Dermis microvascular lymphatic vessel endothelial cell (primary cell): ENCODE measurements at regions not wholly inside any gene's neighbourhood (a gene's known extent, or its start where the extent isn't known, plus 50 kb on each side); places are given as distances from the start of the nearest gene placed in this dataset.

ENCODE experiments used
- DNase-seq, 2 donors: peaks; one replicate each; pipeline versions ENCODE4 v3.0.0 to v3.0.0-alpha.2; 2010; ENCODE audit warnings: low read depth in 2 of 2

GRCh38 chr3:34365231-34365630, 566.8 kb downstream of the PDCD6IP start:
- no peak for DNase-seq

- DNase-seq: no peak
These were observed 567.3 kb downstream of the PDCD6IP start for GRCh38 chr3:34365771-34366170.

DNA sequence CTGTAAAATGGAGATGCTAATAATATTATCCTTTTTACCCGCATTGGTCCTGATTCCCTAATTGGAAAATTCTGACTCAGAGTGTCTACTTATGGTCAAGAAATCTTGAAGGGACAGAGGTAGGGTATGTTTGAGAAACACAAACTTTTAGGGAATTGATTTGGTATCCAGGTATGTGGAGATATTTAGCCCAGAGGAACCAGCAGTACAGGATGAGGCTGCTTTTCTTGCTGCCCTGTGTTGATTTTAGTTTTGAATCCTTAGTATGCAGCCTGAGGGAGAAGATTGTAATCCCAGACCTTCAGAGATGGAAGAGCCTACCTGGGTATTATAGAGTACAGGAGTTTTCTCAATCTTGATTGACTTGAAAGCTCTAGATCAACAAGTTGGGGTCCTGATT, 569.1 kb downstream of the PDCD6IP start:
- no peak for DNase-seq

GRCh38 chr3:34374521-34374920, 576.1 kb downstream of the PDCD6IP start:
- DNase-seq: no peak

GRCh38 chr3:34376691-34377090, 578.3 kb downstream of the PDCD6IP start:
- DNase-seq: no peak

GRCh38 chr3:34377961-34378360, 579.5 kb downstream of the PDCD6IP start:
- no peak for DNase-seq

- DNase-seq: no peak
These were observed 582.8 kb downstream of the PDCD6IP start for GRCh38 chr3:34381243-34381642.

DNA sequence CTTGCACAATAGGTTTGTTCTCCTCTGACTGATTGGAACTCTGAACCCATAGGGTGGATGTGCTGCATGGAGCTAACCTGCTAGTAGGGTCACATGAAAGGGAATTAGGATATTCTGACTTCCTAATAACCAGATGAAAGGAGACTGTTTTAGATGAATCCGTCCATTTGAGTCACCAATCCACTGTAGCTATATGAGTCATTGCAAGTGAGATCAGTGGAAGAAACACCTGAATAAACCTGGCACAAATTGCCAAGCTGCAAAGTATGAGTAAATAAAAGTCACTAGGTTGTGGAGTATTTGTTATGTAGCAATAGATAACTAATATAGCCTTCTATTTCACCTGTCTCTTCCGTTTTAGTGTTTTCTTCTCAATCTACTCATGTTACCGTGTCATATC, 584.4 kb downstream of the PDCD6IP start:
- no peak for DNase-seq

DNA sequence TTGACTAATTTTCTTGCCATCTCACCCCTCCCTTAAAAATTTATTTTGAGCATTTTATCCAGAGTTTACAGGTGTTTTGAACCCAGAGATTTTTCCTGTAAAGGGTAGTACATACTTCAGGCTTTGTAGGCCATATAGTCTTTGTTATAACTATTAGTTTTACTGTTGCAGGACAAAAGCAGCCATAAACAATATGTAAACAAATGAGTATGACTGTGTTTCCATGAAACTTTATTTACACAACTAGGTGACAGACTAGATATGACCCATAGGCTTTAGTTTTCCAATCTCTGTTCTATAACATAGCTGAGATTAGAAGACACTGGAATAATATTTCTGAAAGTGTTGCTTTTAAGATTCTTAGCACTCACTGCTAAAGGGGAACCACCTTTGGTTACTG, 587.9 kb downstream of the PDCD6IP start:
- DNase-seq: no peak

GRCh38 chr3:34387826-34388564, 589.6 kb downstream of the PDCD6IP start:
- DNase-seq: no peak

- DNase-seq: no peak
These were observed 590.4 kb downstream of the PDCD6IP start for GRCh38 chr3:34388830-34389229.

DNA sequence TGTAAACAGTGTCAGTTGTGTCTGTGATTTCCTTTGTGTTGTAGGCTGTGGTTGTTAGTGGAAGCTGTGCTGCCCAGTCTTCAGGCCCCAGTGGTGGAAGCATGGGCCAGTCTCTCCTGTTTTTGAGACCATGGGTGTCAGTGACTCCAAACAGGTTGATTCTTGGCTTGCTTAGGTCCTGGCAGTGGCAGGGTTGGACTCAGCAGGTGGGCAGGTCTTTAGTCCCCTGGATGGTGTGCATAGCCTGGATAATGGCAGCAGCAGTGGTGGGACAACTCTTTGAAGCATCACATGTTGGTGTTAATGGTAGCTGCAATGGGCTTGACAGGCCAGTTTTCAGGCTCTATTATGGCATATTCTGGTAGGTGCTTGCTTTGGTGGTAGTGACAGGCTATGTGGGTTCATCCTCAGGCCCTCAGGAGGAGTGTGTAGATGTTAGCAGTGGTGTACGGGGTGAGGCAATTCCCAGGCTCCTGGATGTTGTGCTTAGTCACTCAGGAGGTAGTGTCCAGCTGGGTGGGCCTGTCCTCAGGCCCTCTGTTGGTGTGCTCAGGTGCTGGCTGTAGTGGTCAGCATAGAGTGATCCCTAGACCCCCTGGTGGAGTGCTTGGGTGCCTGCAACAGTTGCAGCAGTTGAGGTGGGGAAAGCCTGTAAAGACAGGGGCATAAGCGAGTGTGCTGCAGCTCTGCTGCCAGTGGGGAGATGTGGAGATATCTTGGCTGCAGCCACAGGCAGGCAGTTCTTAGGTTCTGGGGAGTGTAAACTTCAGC, 596.7 kb downstream of the PDCD6IP start:
- DNase-seq: no peak

DNA sequence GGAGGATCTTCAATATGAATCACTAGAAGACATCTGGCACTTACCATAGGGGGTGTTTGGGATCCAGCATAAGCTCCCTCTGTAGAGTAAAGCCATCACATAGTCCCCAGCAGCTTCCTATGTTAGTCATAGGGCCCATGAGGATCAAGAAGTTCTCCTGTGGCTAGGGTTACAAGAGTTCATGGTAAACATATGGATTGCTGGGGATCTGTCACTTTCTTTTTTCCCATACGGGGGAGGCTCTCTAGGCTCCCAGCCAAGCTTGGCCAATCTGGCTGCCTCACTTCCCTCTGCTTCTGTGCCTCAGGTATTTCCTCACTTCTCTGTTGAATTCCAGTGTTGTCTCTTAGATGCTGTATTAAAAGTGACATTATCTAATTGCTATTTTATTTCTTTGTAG, 597.9 kb downstream of the PDCD6IP start:
- DNase-seq: no peak

DNA sequence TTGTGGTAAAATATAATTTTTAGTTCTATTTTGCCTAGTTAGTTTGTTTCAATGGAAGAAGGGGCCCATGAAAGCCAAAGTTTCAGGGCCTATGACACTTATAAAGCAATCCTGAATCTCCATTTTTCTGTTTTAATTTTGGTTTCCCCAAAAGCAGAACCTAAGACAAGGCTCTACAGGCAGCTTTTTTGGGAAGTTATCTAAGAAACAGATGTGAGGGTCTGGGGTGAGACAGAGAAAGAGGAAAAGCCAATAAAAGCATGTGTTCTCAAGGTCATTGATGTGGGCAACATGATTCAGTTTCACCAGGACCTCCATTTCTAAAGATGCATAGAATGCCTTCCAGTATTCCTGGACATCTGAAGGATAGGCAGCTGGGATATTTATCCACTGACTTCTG, 598.5 kb downstream of the PDCD6IP start:
- DNase-seq: no peak

GRCh38 chr3:34399401-34399800, 601.0 kb downstream of the PDCD6IP start:
- no peak for DNase-seq

DNA sequence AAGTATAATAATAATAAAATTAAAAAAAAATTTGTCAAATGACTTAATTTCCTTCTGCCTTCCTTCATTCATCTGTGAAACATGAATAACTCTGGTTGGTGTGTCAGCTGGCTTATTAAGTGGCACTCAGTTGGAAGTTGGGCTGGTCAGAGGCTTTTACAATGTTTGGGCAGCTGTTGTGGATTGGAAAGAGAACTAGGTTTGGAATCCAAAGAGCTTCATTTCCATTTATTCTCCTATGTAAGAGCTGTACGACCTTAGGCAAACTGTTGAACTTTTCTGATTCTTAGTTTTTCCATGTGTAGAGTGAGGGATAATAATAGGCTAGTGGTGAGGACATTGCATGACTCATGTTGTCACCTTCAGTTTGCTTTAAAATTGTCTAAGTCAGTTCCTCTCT, 606.7 kb downstream of the PDCD6IP start:
- DNase-seq: no peak

DNA sequence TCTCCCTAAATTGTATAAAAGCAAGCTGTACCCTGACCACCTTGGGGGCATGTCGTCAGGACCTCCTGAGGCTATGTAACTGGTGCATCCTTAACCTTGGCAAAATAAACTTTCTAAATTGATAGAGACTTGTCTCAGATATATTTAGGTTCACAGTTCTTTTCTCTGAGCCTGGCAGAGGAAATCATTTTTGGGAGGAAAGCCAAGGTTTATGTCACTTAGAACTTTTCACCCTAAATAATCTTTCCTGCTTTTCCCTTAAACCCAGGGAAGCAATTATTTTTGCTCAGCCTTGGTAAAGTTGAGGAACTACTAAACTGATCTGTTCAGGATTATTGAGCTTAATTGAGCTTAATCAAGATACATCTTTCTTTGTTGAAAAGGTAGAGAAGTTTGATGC, 608.9 kb downstream of the PDCD6IP start:
- no peak for DNase-seq

DNA sequence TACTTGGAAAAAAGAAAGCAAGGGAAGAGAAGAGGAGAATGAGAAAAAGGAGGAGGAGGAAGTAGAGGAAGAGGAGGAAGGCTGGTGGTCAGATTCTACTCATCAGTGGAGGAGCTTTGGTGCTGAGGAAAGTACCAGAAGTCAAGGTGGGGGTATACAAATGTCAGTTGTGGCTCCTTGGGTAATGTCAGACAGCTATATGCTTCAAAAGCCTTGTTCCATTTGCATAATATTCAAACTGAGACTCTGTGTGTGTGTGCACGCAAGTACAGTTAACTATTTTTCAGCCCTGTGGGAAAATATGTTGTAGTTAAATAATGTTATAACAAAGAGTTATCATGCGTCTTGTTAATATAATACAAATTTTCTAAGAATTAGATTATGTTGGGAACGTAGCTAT, 609.7 kb downstream of the PDCD6IP start:
- no peak for DNase-seq

DNA sequence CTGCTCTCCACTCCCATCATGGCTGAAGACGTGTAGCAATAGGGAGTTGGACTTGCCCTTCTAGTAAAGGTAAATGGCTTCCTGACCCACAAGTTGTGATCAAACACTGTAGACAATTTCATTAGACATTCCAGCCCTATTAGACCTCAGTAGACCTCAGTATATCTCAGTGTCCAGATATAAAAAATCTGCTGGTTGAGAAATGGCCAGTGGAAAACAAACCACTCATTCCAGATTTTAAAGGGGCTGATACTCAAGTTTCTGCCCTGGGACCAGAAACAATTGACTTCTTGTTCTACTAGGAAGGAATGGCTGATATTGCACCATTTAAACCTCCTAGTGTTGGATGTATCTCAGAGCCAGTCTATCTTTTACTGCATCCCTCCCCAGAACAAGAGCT, 613.2 kb downstream of the PDCD6IP start:
- DNase-seq: no peak

DNA sequence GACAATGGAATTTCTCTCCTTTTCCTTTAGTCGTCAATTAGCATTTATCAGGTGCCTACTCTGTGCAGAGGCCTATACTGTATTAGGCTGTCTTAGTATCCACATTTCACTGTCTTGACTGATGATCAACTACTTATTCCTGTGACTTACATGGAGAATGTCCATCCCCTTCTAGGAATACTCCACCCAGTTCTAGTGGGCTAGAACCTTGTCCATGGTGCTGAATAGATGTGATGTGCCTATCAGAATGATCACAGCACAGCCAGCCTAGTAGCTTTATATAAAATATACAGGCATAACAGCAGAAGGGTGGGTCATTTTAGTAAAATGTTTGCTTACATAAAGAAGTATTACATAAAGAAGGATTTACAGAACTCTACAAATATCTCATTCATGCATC, 621.4 kb downstream of the PDCD6IP start:
- peak in 1 of 2 donors; percentile 21 for DNase-seq

DNA sequence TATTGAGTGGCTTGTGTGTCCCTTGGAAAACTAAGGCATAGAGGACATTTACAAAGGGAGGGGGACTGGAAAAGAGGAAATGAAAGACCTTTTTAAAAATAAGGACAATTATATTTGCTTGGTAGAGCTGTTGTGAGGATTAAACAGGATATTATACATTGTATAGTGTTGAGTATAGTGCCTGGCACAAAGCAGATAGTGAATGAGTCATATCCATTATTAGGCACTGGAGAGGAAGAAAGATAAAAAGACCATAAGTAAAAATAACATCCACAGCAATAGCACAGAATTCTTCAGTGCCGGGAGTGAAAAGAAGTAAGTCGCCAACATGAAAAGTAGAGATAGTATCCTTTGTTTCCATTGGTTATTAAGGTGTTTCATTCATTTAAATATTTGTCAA, 623.3 kb downstream of the PDCD6IP start:
- peak in 1 of 2 donors; percentile 20 for DNase-seq

GRCh38 chr3:34439796-34440195, 641.4 kb downstream of the PDCD6IP start:
- no peak for DNase-seq

DNA sequence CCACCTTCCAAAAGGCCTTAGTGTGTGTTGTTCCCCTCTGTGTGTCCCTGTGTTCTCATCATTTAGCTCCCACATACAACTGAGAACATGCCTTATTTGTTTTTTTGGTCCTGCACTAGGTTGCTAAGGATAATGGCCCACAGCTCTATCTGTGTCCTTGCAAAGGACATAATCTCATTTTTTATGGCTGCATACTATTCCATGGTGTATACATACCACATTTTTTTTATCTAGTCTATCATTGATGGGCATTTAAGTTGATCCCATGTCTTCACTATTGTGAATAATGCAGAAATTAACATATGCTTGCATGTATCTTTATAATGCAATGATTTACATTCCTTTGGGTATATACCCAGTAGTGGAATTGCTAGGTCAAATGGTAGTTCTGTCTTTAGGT, 645.7 kb downstream of the PDCD6IP start:
- no peak for DNase-seq
